ENCODE measurements at regions not wholly inside any gene's neighbourhood (a gene's known extent, or its start where the extent isn't known, plus 50 kb on each side); places are given as distances from the start of the nearest gene placed in this dataset.

- Histone ChIP-seq H3K4me3 (ENCODE audit: extremely low read depth in 1 of 4, insufficient read depth in 2 of 4, low read depth in 3 of 4, low read length in 4 of 4) (no peak overlapping the region), H4K5ac (ENCODE audit: insufficient read length, low read depth, low read length) (no peak overlapping the region), H3K79me2 (ENCODE audit: control insufficient read depth in 1 of 2, insufficient read depth in 2 of 2, low read length in 2 of 2) (no peaks in the 10 kb centered on the region), H2BK15ac (ENCODE audit: low read length) (no peak overlapping the region), H3K4me2 (ENCODE audit: insufficient read depth in 1 of 2, low read depth in 2 of 2, low read length in 2 of 2) (no peak overlapping the region), H3K14ac (ENCODE audit: insufficient read length) (no peak overlapping the region), H4K8ac (ENCODE audit: extremely low read depth, insufficient read depth, low read length) (no peak overlapping the region), H3K79me1 (ENCODE audit: low read depth, low read length) (no peaks in the 10 kb centered on the region), H3K27ac (ENCODE audit: low read depth, low read length) (no peak overlapping the region), H2BK5ac (ENCODE audit: low read depth, low read length) (no peak overlapping the region), H3K23me2 (ENCODE audit: low read depth, low read length) (no peaks in the 10 kb centered on the region), H2BK12ac (ENCODE audit: low read depth, low read length) (no peak overlapping the region), H3K27me3 (replicated peaks in 1 of 4; ENCODE audit: control insufficient read depth in 3 of 4, extremely low read depth in 1 of 4, insufficient read depth in 3 of 4, low read length in 3 of 4) (peaks cover 0 to 5% (median 0%) of the 10 kb centered on the region in 4 experiments; a peak in 2 of 7 replicates), H2BK120ac (replicated peaks; ENCODE audit: low read depth, low read length) (no peak overlapping the region), H2BK20ac (ENCODE audit: low read length) (no peak overlapping the region), H3K9ac (replicated peaks in 1 of 4; ENCODE audit: extremely low read depth in 1 of 4, low read depth in 3 of 4, low read length in 3 of 4) (no peak overlapping the region), H4K20me1 (replicated peaks in 1 of 2; ENCODE audit: control insufficient read depth in 1 of 2, insufficient read depth in 2 of 2, low read length in 2 of 2) (no peaks in the 10 kb centered on the region), H4K91ac (replicated peaks; ENCODE audit: insufficient read length, low read length) (no peak overlapping the region), H2AFZ (ENCODE audit: low read length) (0 out of 2 replicates have a peak overlapping the region, but pooled peaks have one; percentile 12), H3K9me3 (ENCODE audit: insufficient read depth in 2 of 2, low read depth in 1 of 2, low read length in 1 of 2) (peaks cover 12% of the 10 kb centered on the region in 2 experiments; a peak in 3 of 4 replicates), H3K56ac (replicated peaks; ENCODE audit: insufficient read length, low read depth, low read length) (no peak overlapping the region), H3K4me1 (replicated peaks in 1 of 4; ENCODE audit: control insufficient read depth in 3 of 4, insufficient read depth in 4 of 4, low read length in 3 of 4) (peaks cover 0 to 3% (median 0%) of the 10 kb centered on the region in 4 experiments; a peak in 1 of 7 replicates), H3K18ac (ENCODE audit: extremely low read depth, low read length) (no peak overlapping the region), H3K4ac (replicated peaks; ENCODE audit: insufficient read length, low read depth, low read length) (no peak overlapping the region), H3K36me3 (ENCODE audit: control insufficient read depth in 2 of 4, insufficient read depth in 4 of 4, low read length in 3 of 4) (no peaks in the 10 kb centered on the region), H2AK5ac (ENCODE audit: low read depth, low read length) (no peak overlapping the region), H3K23ac (ENCODE audit: insufficient read length) (no peak overlapping the region)
- POLR2A ChIA-PET (ENCODE audit: partially characterized antibody) = no interaction called here
- DNase-seq (ENCODE audit: low read depth in 1 of 2, low spot score in 2 of 2) (no peak), FAIRE-seq (no peak)
- 95% methylated on average over 12 of the region's 13 CpGs; no CpG with 5 or more reads in 1 of the 2 experiments for WGBS, 2 experiments (ENCODE audit: extremely low coverage in 1 of 2, insufficient coverage in 1 of 2, insufficient read length in 1 of 2, insufficient replicate concordance in 2 of 2, low coverage in 1 of 2, low lambda C conversion rate in 2 of 2, missing lambda C conversion rate in 1 of 2)
- CTCF ChIA-PET (ENCODE audit: partially characterized antibody) = no interaction called here
- TF ChIP-seq PHF8 (conservative IDR thresholded peaks at IDR 0.05; ENCODE audit: low read depth, low read length) (no peak), USF2 (IDR thresholded peaks at IDR 0.05; ENCODE audit: low read length) (no peak), RBBP5 (IDR thresholded peaks at IDR 0.05; ENCODE audit: borderline replicate concordance, low read depth, low read length) (no peak), SIN3A (conservative IDR thresholded peaks at IDR 0.05 in 1 of 2, IDR thresholded peaks at IDR 0.05 in 1 of 2; ENCODE audit: low read depth in 1 of 2, low read length in 2 of 2) (no peak), MAFK (IDR thresholded peaks at IDR 0.05; ENCODE audit: low read depth, low read length) (no peak), RXRA (IDR thresholded peaks at IDR 0.05; ENCODE audit: insufficient read depth, low read depth, low read length) (no peak), TCF12 (IDR thresholded peaks at IDR 0.05; ENCODE audit: low read depth, low read length) (no peak), CHD2 (IDR thresholded peaks at IDR 0.05; ENCODE audit: low read length) (no peak), GABPA (IDR thresholded peaks at IDR 0.05; ENCODE audit: borderline replicate concordance, insufficient read depth, low read length) (no peak), JUND (IDR thresholded peaks at IDR 0.05; ENCODE audit: low read length) (no peak), ATF3 (IDR thresholded peaks at IDR 0.05; ENCODE audit: insufficient read depth, low read depth, low read length) (no peak)
These were observed 115.5 kb upstream of the TMEM18 start for GRCh38 chr2:792687-793086.
